ENCODE measurements at regions not wholly inside any gene's neighbourhood (a gene's known extent, or its start where the extent isn't known, plus 50 kb on each side); places are given as distances from the start of the nearest gene placed in this dataset.
A peak's percentile ranks its signal among the peaks of the same experiment; 100 is the strongest.

DNA sequence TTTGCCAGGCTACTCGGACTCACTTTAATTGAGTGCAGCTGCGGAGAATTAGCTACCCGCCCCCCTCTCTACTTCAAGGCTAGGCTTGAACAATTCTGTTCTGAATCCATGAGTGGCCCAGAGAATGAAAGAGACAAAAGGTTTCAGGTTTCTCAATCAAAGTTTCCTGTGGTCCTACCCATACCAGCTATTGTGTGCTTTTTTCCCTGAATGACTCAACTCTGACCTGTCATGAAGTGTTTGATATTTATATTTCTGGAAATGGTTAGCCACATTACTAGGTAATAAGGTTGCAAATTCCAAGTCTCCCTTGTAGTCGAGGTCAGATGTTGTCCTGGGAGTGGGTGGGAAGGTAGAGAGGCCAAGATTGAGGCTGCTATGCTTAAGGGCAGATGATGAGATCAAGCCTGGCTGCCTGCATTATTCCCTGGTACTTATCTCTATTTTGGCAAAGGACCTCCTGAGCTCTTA, 392.7 kb upstream of the TBL1XR1 start (continued):
- TF ChIP-seq FOSL2 (CRISPR knock-in tag; IDR thresholded peaks at IDR 0.05) (peak; percentile 57), FIP1L1 (IDR thresholded peaks at IDR 0.05; ENCODE audit: borderline replicate concordance, insufficient read depth, low read depth, low read length) (no peak), SOX6 (IDR thresholded peaks at IDR 0.05) (no peak), SOX6 (CRISPR knock-in tag; IDR thresholded peaks at IDR 0.05) (peak; percentile 77; the same call in 1 of the 2 replicates), SIX1 (CRISPR knock-in tag; IDR thresholded peaks at IDR 0.05; ENCODE audit: borderline replicate concordance) (peak; percentile 77; the same call in 1 of the 2 replicates)

DNA sequence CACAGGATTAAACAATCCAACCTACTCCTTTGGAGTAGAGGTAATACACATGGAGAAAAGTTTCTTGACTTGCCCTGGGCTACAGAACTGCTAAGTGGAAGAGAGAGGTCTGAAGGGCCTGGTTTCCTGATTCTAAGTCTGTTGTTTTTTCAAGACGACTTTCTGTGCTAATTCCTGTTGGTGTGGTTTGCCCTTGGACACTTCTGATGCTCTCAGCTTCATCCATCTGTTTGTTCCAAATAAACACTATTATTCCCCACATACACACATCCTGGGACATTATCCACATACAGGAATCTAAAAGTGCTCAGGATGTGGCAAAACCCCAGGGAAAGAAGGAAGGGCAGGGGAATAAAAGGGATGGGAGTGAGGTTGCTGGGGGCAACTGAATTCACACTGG, 393.5 kb upstream of the TBL1XR1 start:
- H3K9me3 ChIP-seq (ENCODE audit: low read length): no peaks in the 10 kb centered on the region
- POLR2A ChIA-PET: interaction anchor here (0.9 kb wide), 1 partner anchor 17 kb away, joined by 3 read pairs; no protein-coding TSS in a partner anchor
- ATAC-seq (no peak), FAIRE-seq (no peak), DNase-seq (ENCODE audit: low spot score) (no peak)
- no peaks in the 10 kb centered on the region for H3K27me3 ChIP-seq (ENCODE audit: control insufficient read depth in 1 of 2, insufficient read depth in 2 of 2, low read length in 2 of 2)
- peaks cover 37% of the 10 kb centered on the region for H3K4me1 ChIP-seq (ENCODE audit: insufficient read depth, low read length)
- CTCF ChIA-PET (ENCODE audit: low intra/inter-chr PET ratio, low total read pairs): no interaction called here
- in situ Hi-C loops (cut with HindIII; ENCODE audit: extremely low pct_ligation_motif_present, low pct_unique_long_range_greater_than_20kb) (no loop called here), intact Hi-C loops (cut with micrococcal nuclease; ENCODE audit: unreplicated experiment) (no loop called here)
- no peak overlapping the region for H3K4me2 ChIP-seq (ENCODE audit: low read depth, low read length)
- no peaks in the 10 kb centered on the region for H4K20me1 ChIP-seq (ENCODE audit: insufficient read depth, low read length)
- no TSS peak for BruUV-seq (replicated peaks)
- no peaks in the 10 kb centered on the region for H3K79me2 ChIP-seq (ENCODE audit: insufficient read depth, low read length)
- no peak overlapping the region for H3K27ac ChIP-seq (ENCODE audit: extremely low read length, insufficient read depth, low read length)
- H3K4me3 ChIP-seq (replicated peaks in 1 of 3; ENCODE audit: insufficient read depth in 1 of 3, low read depth in 2 of 3, low read length in 3 of 3): no peak overlapping the region
- no peak overlapping the region for H2AFZ ChIP-seq (ENCODE audit: low read length)
- H3K36me3 ChIP-seq (replicated peaks in 1 of 2; ENCODE audit: control insufficient read depth in 1 of 2, insufficient read depth in 2 of 2, low read length in 2 of 2): no peaks in the 10 kb centered on the region
- no peak overlapping the region for H3K9ac ChIP-seq (ENCODE audit: insufficient read depth, low read depth, low read length)
- WGBS (ENCODE audit: low lambda C conversion rate): 70% methylated on average over 1 of the region's 1 CpG
- TF ChIP-seq, protein P1, sequence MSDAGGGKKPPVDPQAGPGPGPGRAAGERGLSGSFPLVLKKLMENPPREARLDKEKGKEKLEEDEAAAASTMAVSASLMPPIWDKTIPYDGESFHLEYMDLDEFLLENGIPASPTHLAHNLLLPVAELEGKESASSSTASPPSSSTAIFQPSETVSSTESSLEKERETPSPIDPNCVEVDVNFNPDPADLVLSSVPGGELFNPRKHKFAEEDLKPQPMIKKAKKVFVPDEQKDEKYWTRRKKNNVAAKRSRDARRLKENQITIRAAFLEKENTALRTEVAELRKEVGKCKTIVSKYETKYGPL (CRISPR knock-in tag; IDR thresholded peaks at IDR 0.05): no peak
- TF ChIP-seq ZSCAN20 (CRISPR knock-in tag; IDR thresholded peaks at IDR 0.05; ENCODE audit: borderline replicate concordance) (no peak), ZSCAN30 (CRISPR knock-in tag; IDR thresholded peaks at IDR 0.05) (no peak), ZFP62 (CRISPR knock-in tag; IDR thresholded peaks at IDR 0.05) (no peak), ZNF550 (CRISPR knock-in tag; IDR thresholded peaks at IDR 0.05; ENCODE audit: borderline replicate concordance) (no peak), TBP (CRISPR knock-in tag; IDR thresholded peaks at IDR 0.05) (no peak), ASH2L (IDR thresholded peaks at IDR 0.05; ENCODE audit: insufficient read length, low read depth, low read length) (no peak), ZBTB21 (CRISPR knock-in tag; IDR thresholded peaks at IDR 0.05) (no peak), SETDB1 (CRISPR knock-in tag; IDR thresholded peaks at IDR 0.05; ENCODE audit: borderline replicate concordance) (no peak), ZZZ3 (CRISPR knock-in tag; IDR thresholded peaks at IDR 0.05; ENCODE audit: borderline replicate concordance) (no peak), MTF1 (CRISPR knock-in tag; IDR thresholded peaks at IDR 0.05) (no peak), ZFYVE20 (CRISPR knock-in tag; IDR thresholded peaks at IDR 0.05; ENCODE audit: borderline replicate concordance, low read depth) (no peak), NFE2 (CRISPR knock-in tag; IDR thresholded peaks at IDR 0.05) (no peak), SMARCE1 (IDR thresholded peaks at IDR 0.05; ENCODE audit: borderline replicate concordance) (no peak), IRX3 (CRISPR knock-in tag; IDR thresholded peaks at IDR 0.05; ENCODE audit: borderline replicate concordance, low read depth) (no peak), THYN1 (CRISPR knock-in tag; IDR thresholded peaks at IDR 0.05; ENCODE audit: borderline replicate concordance, low read depth) (no peak), ZNF274 (CRISPR knock-in tag; IDR thresholded peaks at IDR 0.05) (no peak)
- TF ChIP-seq, protein P2, sequence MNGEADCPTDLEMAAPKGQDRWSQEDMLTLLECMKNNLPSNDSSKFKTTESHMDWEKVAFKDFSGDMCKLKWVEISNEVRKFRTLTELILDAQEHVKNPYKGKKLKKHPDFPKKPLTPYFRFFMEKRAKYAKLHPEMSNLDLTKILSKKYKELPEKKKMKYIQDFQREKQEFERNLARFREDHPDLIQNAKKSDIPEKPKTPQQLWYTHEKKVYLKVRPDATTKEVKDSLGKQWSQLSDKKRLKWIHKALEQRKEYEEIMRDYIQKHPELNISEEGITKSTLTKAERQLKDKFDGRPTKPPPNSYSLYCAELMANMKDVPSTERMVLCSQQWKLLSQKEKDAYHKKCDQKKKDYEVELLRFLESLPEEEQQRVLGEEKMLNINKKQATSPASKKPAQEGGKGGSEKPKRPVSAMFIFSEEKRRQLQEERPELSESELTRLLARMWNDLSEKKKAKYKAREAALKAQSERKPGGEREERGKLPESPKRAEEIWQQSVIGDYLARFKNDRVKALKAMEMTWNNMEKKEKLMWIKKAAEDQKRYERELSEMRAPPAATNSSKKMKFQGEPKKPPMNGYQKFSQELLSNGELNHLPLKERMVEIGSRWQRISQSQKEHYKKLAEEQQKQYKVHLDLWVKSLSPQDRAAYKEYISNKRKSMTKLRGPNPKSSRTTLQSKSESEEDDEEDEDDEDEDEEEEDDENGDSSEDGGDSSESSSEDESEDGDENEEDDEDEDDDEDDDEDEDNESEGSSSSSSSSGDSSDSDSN (CRISPR knock-in tag; IDR thresholded peaks at IDR 0.05): no peak
